Neuronal stem cell (in vitro differentiated cells): ENCODE measurements at regions not wholly inside any gene's neighbourhood (a gene's known extent, or its start where the extent isn't known, plus 50 kb on each side); places are given as distances from the start of the nearest gene placed in this dataset.

Experiments used
- DNase-seq: peaks from one replicate; pipeline ENCODE4 v3.0.0-alpha.2; 2013; ENCODE audit warnings: low spot score
- H2AFZ ChIP-seq: one replicate; pipeline ENCODE4 v1.6.1; 2013; ENCODE audit warnings: mild to moderate bottlenecking, low read length, inconsistent platforms
- H2AK5ac ChIP-seq: 2 replicates; pipeline ENCODE4 v1.6.1; 2013; ENCODE audit warnings: low read depth, mild to moderate bottlenecking, inconsistent platforms, low read length, moderate library complexity, mixed read lengths
- H2BK120ac ChIP-seq: 2 replicates; pipeline ENCODE4 v1.6.1; 2013; ENCODE audit warnings: low read depth, mild to moderate bottlenecking, inconsistent platforms, low read length, moderate library complexity, mixed read lengths
- H2BK12ac ChIP-seq: one replicate; pipeline ENCODE4 v1.6.1; 2013; ENCODE audit warnings: low read length, inconsistent platforms
- H2BK15ac ChIP-seq: 2 replicates; pipeline ENCODE4 v1.6.1; 2013; ENCODE audit warnings: mild to moderate bottlenecking, low read length, inconsistent platforms, mixed read lengths
- H2BK5ac ChIP-seq: one replicate; pipeline ENCODE4 v1.6.1; 2013; ENCODE audit warnings: inconsistent platforms, mild to moderate bottlenecking, low read length, moderate library complexity
- H3K14ac ChIP-seq: one replicate; pipeline ENCODE4 v1.6.1; 2013; ENCODE audit warnings: low read length, inconsistent platforms
- H3K18ac ChIP-seq: 2 replicates; pipeline ENCODE4 v1.6.1; 2013; ENCODE audit warnings: low read length, inconsistent platforms
- H3K23ac ChIP-seq: 2 replicates; pipeline ENCODE4 v1.6.1; 2013; ENCODE audit warnings: low read depth, mild to moderate bottlenecking, mixed read lengths, low read length, inconsistent platforms; ENCODE audit not compliant: poor library complexity
- H3K27ac ChIP-seq: replicated peaks from 3 replicates; pipeline ENCODE4 v1.5.1; 2013; ENCODE audit warnings: low read length, inconsistent platforms
- H3K27me3 ChIP-seq, 3 experiments: 2 replicates each; pipeline ENCODE4 v1.6.1; 2013; ENCODE audit warnings: low read length in 3 of 3, mild to moderate bottlenecking in 2 of 3, inconsistent platforms in 1 of 3, low read depth in 1 of 3, mixed read lengths in 1 of 3, moderate library complexity in 1 of 3; ENCODE audit not compliant: control insufficient read depth in 3 of 3, insufficient read depth in 3 of 3
- H3K36me3 ChIP-seq, 2 donors: replicated peaks in 1 of 2; 2 replicates each; pipeline ENCODE4 v1.6.1; 2013; ENCODE audit warnings: low read length in 2 of 2; ENCODE audit not compliant: control insufficient read depth in 2 of 2, insufficient read depth in 2 of 2
- H3K4ac ChIP-seq: 2 replicates; pipeline ENCODE4 v1.6.1; 2013; ENCODE audit warnings: inconsistent platforms, mild to moderate bottlenecking, low read length, moderate library complexity
- H3K4me1 ChIP-seq, 2 donors: 1 replicate in 1 of 2; 2 replicates in 1 of 2; pipeline ENCODE4 v1.6.1; 2013; ENCODE audit warnings: low read length in 2 of 2, low read depth in 1 of 2; ENCODE audit not compliant: control insufficient read depth in 2 of 2, insufficient read depth in 1 of 2
- H3K4me2 ChIP-seq: one replicate; pipeline ENCODE4 v1.6.1; 2013; ENCODE audit warnings: mild to moderate bottlenecking, low read length, inconsistent platforms; ENCODE audit not compliant: insufficient read depth, poor library complexity, severe bottlenecking
- H3K4me3 ChIP-seq, 2 donors: 2 replicates each; pipeline ENCODE4 v1.5.1; 2013; ENCODE audit warnings: low read length in 2 of 2, mild to moderate bottlenecking in 2 of 2, inconsistent platforms in 1 of 2, moderate library complexity in 1 of 2
- H3K79me1 ChIP-seq: one replicate; pipeline ENCODE4 v1.6.1; 2013; ENCODE audit warnings: low read depth, mild to moderate bottlenecking, inconsistent platforms, low read length, moderate library complexity
- H3K9ac ChIP-seq: one replicate; pipeline ENCODE4 v1.6.1; 2013; ENCODE audit warnings: mild to moderate bottlenecking, low read depth, low read length, inconsistent platforms; ENCODE audit not compliant: poor library complexity
- H3K9me3 ChIP-seq, 2 donors: replicated peaks in 1 of 2; 2 replicates each; pipeline versions ENCODE3 to v1.6.1; 2013; ENCODE audit warnings: low read length in 2 of 2, mild to moderate bottlenecking in 2 of 2, inconsistent platforms in 1 of 2, low read depth in 1 of 2, mixed read lengths in 1 of 2, moderate library complexity in 1 of 2; ENCODE audit not compliant: control insufficient read depth in 2 of 2, insufficient read depth in 1 of 2
- H4K8ac ChIP-seq: one replicate; pipeline ENCODE4 v1.6.1; 2013; ENCODE audit warnings: low read depth, mild to moderate bottlenecking, inconsistent platforms, low read length, moderate library complexity
- H4K91ac ChIP-seq: one replicate; pipeline ENCODE4 v1.6.1; 2013; ENCODE audit warnings: low read length, low read depth, mild to moderate bottlenecking, inconsistent platforms; ENCODE audit not compliant: poor library complexity
- WGBS, 2 donors: extraction: QIAGEN DNeasy Blood & Tissue Kit; methylation state at CpG; one replicate each; pipeline ENCODE4 v1.1.7; 2013; ENCODE audit warnings: missing lambda C conversion rate in 2 of 2, mixed read lengths in 1 of 2; ENCODE audit not compliant: insufficient read length in 2 of 2, insufficient replicate concordance in 1 of 2; ENCODE audit errors: extremely low coverage in 2 of 2; 5-methylcytosine and 5-hydroxymethylcytosine counted together

DNA sequence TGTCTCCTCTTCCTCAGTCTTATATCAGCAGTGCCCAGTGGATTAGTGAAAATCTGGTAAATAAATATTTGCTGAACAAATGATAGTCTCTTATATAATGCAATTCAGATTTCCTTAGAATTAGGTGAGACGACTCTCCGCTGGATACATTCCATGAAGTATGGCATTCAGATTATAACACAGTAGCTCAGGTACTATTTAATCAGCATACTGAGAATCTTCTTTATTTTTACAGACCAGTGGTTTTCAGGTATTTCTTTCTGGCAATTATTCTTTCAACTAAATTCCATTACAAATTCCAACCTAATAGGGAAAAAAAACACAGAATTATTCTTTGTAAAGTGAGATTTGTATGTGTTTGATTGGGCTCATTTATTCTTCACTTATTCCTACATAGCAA, 435.5 kb downstream of the TAF11L14 start:
- Histone ChIP-seq H2AK5ac (no peak overlapping the region), H3K4me3 (no peak overlapping the region), H2BK15ac (no peak overlapping the region), H3K23ac (no peak overlapping the region), H2BK12ac (no peak overlapping the region), H3K79me1 (no peaks in the 10 kb centered on the region), H3K9me3 (no peaks in the 10 kb centered on the region), H3K4me2 (no peak overlapping the region), H3K4me1 (no peaks in the 10 kb centered on the region), H2BK120ac (no peak overlapping the region), H4K91ac (no peak overlapping the region), H2AFZ (no peak overlapping the region), H3K27ac (no peak overlapping the region), H4K8ac (no peak overlapping the region), H3K4ac (no peak overlapping the region), H2BK5ac (no peak overlapping the region), H3K36me3 (no peaks in the 10 kb centered on the region), H3K9ac (no peak overlapping the region), H3K18ac (no peak overlapping the region), H3K27me3 (no peaks in the 10 kb centered on the region), H3K14ac (no peak overlapping the region)
- DNase-seq, result no peak
- no CpG with 5 or more reads among the region's 2 CpGs for WGBS, 2 donors

- no peak for DNase-seq
- Histone ChIP-seq H3K36me3 (no peaks in the 10 kb centered on the region), H4K91ac (no peak overlapping the region), H3K23ac (no peak overlapping the region), H3K27ac (no peak overlapping the region), H3K4me2 (no peak overlapping the region), H3K27me3 (no peaks in the 10 kb centered on the region), H3K4ac (no peak overlapping the region), H4K8ac (no peak overlapping the region), H2BK120ac (no peak overlapping the region), H3K14ac (no peak overlapping the region), H3K4me3 (no peak overlapping the region), H3K9me3 (no peaks in the 10 kb centered on the region), H2BK15ac (no peak overlapping the region), H2BK12ac (no peak overlapping the region), H2BK5ac (no peak overlapping the region), H3K18ac (no peak overlapping the region), H2AK5ac (no peak overlapping the region), H3K4me1 (no peaks in the 10 kb centered on the region), H3K79me1 (no peaks in the 10 kb centered on the region), H3K9ac (no peak overlapping the region), H2AFZ (no peak overlapping the region)
- WGBS, 2 donors, result no CpG with 5 or more reads among the region's 2 CpGs
Observed at GRCh38 chr5:18072600-18072999, 438.3 kb downstream of the TAF11L14 start.

- H3K14ac ChIP-seq, result no peak overlapping the region
- H2BK120ac ChIP-seq, result no peak overlapping the region
- H3K23ac ChIP-seq, result no peak overlapping the region
- no peak overlapping the region for H3K4me3 ChIP-seq
- no peak overlapping the region for H2AFZ ChIP-seq
- H3K4me1 ChIP-seq, result no peaks in the 10 kb centered on the region
- no peak overlapping the region for H3K9ac ChIP-seq
- no CpG with 5 or more reads among the region's 3 CpGs for WGBS, 2 donors
- H2AK5ac ChIP-seq, result no peak overlapping the region
- H3K4me2 ChIP-seq, result no peak overlapping the region
- H3K79me1 ChIP-seq, result no peaks in the 10 kb centered on the region
- no peak for DNase-seq
- H3K9me3 ChIP-seq, result no peaks in the 10 kb centered on the region
- no peak overlapping the region for H4K8ac ChIP-seq
- no peak overlapping the region for H2BK5ac ChIP-seq
- no peaks in the 10 kb centered on the region for H3K27me3 ChIP-seq
- no peaks in the 10 kb centered on the region for H3K36me3 ChIP-seq
- H3K4ac ChIP-seq, result no peak overlapping the region
- no peak overlapping the region for H3K18ac ChIP-seq
- H2BK12ac ChIP-seq, result no peak overlapping the region
- H3K27ac ChIP-seq, result no peak overlapping the region
- H2BK15ac ChIP-seq, result no peak overlapping the region
- H4K91ac ChIP-seq, result no peak overlapping the region
Observed at GRCh38 chr5:18074961-18075360, 440.7 kb downstream of the TAF11L14 start.

DNA sequence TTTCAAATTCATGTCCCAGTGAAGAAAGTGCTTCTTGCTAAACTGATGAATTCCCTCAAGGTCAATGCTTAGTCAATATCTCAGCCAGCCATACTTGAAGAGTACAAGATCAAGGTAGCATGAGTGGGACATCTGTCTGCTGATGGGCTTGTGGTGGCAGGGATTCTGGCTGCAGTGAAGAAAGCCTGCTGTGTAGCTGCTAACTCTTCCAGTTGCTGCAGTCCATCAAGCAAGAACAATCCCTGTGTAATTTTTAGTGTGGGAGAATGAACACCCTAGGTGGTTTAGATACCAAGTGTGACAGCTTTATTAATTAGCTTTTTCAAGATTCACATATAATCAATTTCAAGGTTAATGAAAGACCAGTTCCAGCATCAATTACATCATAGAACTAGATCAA, 443.9 kb downstream of the TAF11L14 start:
- no peak for DNase-seq
- no peak overlapping the region for H2BK15ac ChIP-seq
- H3K4me1 ChIP-seq, result no peaks in the 10 kb centered on the region
- H2AK5ac ChIP-seq, result no peak overlapping the region
- no peak overlapping the region for H4K8ac ChIP-seq
- H3K9me3 ChIP-seq, result no peaks in the 10 kb centered on the region
- no peak overlapping the region for H2BK5ac ChIP-seq
- no peak overlapping the region for H3K18ac ChIP-seq
- H3K9ac ChIP-seq, result no peak overlapping the region
- H3K4me3 ChIP-seq, result no peak overlapping the region
- H3K27me3 ChIP-seq, result no peaks in the 10 kb centered on the region
- H2BK12ac ChIP-seq, result no peak overlapping the region
- H4K91ac ChIP-seq, result no peak overlapping the region
- no peaks in the 10 kb centered on the region for H3K36me3 ChIP-seq
- no peak overlapping the region for H2BK120ac ChIP-seq
- no peak overlapping the region for H3K14ac ChIP-seq
- H3K23ac ChIP-seq, result no peak overlapping the region
- H3K4me2 ChIP-seq, result no peak overlapping the region
- H2AFZ ChIP-seq, result no peak overlapping the region
- H3K27ac ChIP-seq, result no peak overlapping the region
- no peaks in the 10 kb centered on the region for H3K79me1 ChIP-seq
- no peak overlapping the region for H3K4ac ChIP-seq
